Neural cell (in vitro differentiated cells): ENCODE measurements at regions not wholly inside any gene's neighbourhood (a gene's known extent, or its start where the extent isn't known, plus 50 kb on each side); places are given as distances from the start of the nearest gene placed in this dataset.

Experiments used
- CTCF ChIP-seq: fragments of 450-650 bp; IDR thresholded peaks from 2 replicates; pipeline ENCODE4 v1.5.1; 2014; ENCODE audit warnings: antibody characterized with exemption, mild to moderate bottlenecking, moderate library complexity; ENCODE audit not compliant: poor library complexity, severe bottlenecking
- EZH2 ChIP-seq: fragments of 200-600, 300-800 bp; shearing (Covaris generic), sonication (generic); IDR thresholded peaks from 2 replicates; pipeline ENCODE4 v1.6.1; 2014; ENCODE audit warnings: antibody characterized with exemption, low read length, borderline replicate concordance, mild to moderate bottlenecking; ENCODE audit not compliant: insufficient read depth, poor library complexity, severe bottlenecking
- MXI1 ChIP-seq: fragments of 450-650 bp; conservative IDR thresholded peaks from 2 replicates; pipeline ENCODE4 v1.6.1; 2014; ENCODE audit warnings: antibody characterized with exemption, mild to moderate bottlenecking; ENCODE audit not compliant: poor library complexity, severe bottlenecking
- POLR2AphosphoS5 ChIP-seq: IDR thresholded peaks from 2 replicates; pipeline ENCODE4 v1.6.1; 2012
- RAD21 ChIP-seq: fragments of 450-650 bp; conservative IDR thresholded peaks from 2 replicates; pipeline ENCODE4 v1.6.1; 2014; ENCODE audit warnings: antibody characterized with exemption, mild to moderate bottlenecking, moderate library complexity
- REST ChIP-seq: IDR thresholded peaks from 2 replicates; pipeline ENCODE4 v1.6.1; 2012; ENCODE audit warnings: borderline replicate concordance
- SMC3 ChIP-seq: fragments of 450-650 bp; conservative IDR thresholded peaks from 2 replicates; pipeline ENCODE4 v1.6.1; 2014; ENCODE audit warnings: antibody characterized with exemption, mild to moderate bottlenecking, moderate library complexity; ENCODE audit not compliant: poor library complexity
- TAF1 ChIP-seq: IDR thresholded peaks from 2 replicates; pipeline ENCODE4 v1.6.1; 2012; ENCODE audit warnings: low read depth

- TF ChIP-seq POLR2AphosphoS5 (no peak), CTCF (no peak), EZH2 (no peak), REST (no peak), TAF1 (no peak), RAD21 (no peak), MXI1 (no peak), SMC3 (no peak)
These were observed 110.1 kb downstream of the ERMARD start for GRCh38 chr6:169861431-169862042.
